H1 (cell line): ENCODE measurements at regions not wholly inside any gene's neighbourhood (a gene's known extent, or its start where the extent isn't known, plus 50 kb on each side); places are given as distances from the start of the nearest gene placed in this dataset.

Experiments
- CTCF ChIA-PET: fragments of 300-600 bp; sonication (Branson Sonifier 250); formaldehyde crosslinking; loops from one replicate; lab custom pipeline; 2021; ENCODE audit not compliant: partially characterized antibody; lab: Charles Lee
- POLR2A ChIA-PET: fragments of 300-600 bp; sonication (Branson Sonifier 250); formaldehyde crosslinking; loops from one replicate; lab custom pipeline; 2021; ENCODE audit warnings: inconsistent platforms; ENCODE audit not compliant: partially characterized antibody; lab: Charles Lee
- DNase-seq, 2 experiments: peaks; one replicate each; pipeline versions ENCODE4 v3.0.0 to v3.0.0-alpha.2; 2010 to 2022; ENCODE audit warnings: low spot score in 2 of 2, low read depth in 1 of 2, mixed read lengths in 1 of 2
- FAIRE-seq: peaks from 2 replicates; lab custom pipeline; 2011; peaks lifted over from hg19 to GRCh38; lab: Jason Lieb, UNC
- H2AFZ ChIP-seq: 2 replicates; pipeline ENCODE4 v1.8.1; 2012; ENCODE audit warnings: low read length, inconsistent platforms
- H2AK5ac ChIP-seq: 2 replicates; pipeline ENCODE4 v1.6.1; 2013; ENCODE audit warnings: low read depth, low read length
- H2BK120ac ChIP-seq: replicated peaks from 2 replicates; pipeline ENCODE3; 2013; ENCODE audit warnings: low read depth, low read length, inconsistent platforms
- H2BK12ac ChIP-seq: 2 replicates; pipeline ENCODE4 v1.6.1; 2013; ENCODE audit warnings: low read depth, low read length
- H2BK15ac ChIP-seq: 2 replicates; pipeline ENCODE4 v1.6.1; 2013; ENCODE audit warnings: low read length
- H2BK20ac ChIP-seq: 2 replicates; pipeline ENCODE4 v1.6.1; 2013; ENCODE audit warnings: low read length
- H2BK5ac ChIP-seq: 2 replicates; pipeline ENCODE4 v1.6.1; 2013; ENCODE audit warnings: low read depth, low read length
- H3K14ac ChIP-seq: 2 replicates; pipeline ENCODE4 v1.6.1; 2013; ENCODE audit warnings: inconsistent platforms; ENCODE audit not compliant: insufficient read length
- H3K18ac ChIP-seq: 2 replicates; pipeline ENCODE4 v1.6.1; 2013; ENCODE audit warnings: low read length; ENCODE audit errors: extremely low read depth
- H3K23ac ChIP-seq: 2 replicates; pipeline ENCODE4 v1.6.1; 2013; ENCODE audit warnings: inconsistent platforms; ENCODE audit not compliant: insufficient read length
- H3K23me2 ChIP-seq: 2 replicates; pipeline ENCODE4 v1.6.1; 2013; ENCODE audit warnings: low read depth, low read length
- H3K27ac ChIP-seq: 2 replicates; pipeline ENCODE4 v1.6.1; 2011; ENCODE audit warnings: low read depth, low read length, inconsistent platforms
- H3K27me3 ChIP-seq, 4 experiments: replicated peaks in 1 of 4; 1 replicate in 1 of 4; 2 replicates in 3 of 4; pipeline versions ENCODE4 v1.6.1 to v1.8.1; 2011 to 2013; ENCODE audit warnings: low read length in 3 of 4, mild to moderate bottlenecking in 3 of 4, inconsistent platforms in 2 of 4, mixed read lengths in 2 of 4, moderate library complexity in 1 of 4; ENCODE audit not compliant: control insufficient read depth in 3 of 4, insufficient read depth in 3 of 4; ENCODE audit errors: extremely low read depth in 1 of 4
- H3K36me3 ChIP-seq, 4 experiments: 2 replicates each; pipeline versions ENCODE4 v1.6.1 to v1.8.1; 2011 to 2013; ENCODE audit warnings: mild to moderate bottlenecking in 4 of 4, low read length in 3 of 4, moderate library complexity in 2 of 4, control low read depth in 1 of 4, inconsistent platforms in 1 of 4; ENCODE audit not compliant: insufficient read depth in 4 of 4, control insufficient read depth in 2 of 4
- H3K4ac ChIP-seq: replicated peaks from 2 replicates; pipeline ENCODE3; 2013; ENCODE audit warnings: low read length, low read depth, mixed read lengths, inconsistent platforms; ENCODE audit not compliant: insufficient read length
- H3K4me1 ChIP-seq, 4 experiments: replicated peaks in 1 of 4; 1 replicate in 1 of 4; 2 replicates in 3 of 4; pipeline versions ENCODE4 v1.6.1 to v1.8.1; 2011 to 2013; ENCODE audit warnings: low read length in 3 of 4, inconsistent platforms in 2 of 4, mixed read lengths in 1 of 4; ENCODE audit not compliant: insufficient read depth in 4 of 4, control insufficient read depth in 3 of 4
- H3K4me2 ChIP-seq, 2 experiments: 2 replicates each; pipeline versions ENCODE4 v1.6.1 to v1.8.1; 2011 to 2013; ENCODE audit warnings: low read depth in 2 of 2, low read length in 2 of 2, control low read depth in 1 of 2, inconsistent platforms in 1 of 2, mild to moderate bottlenecking in 1 of 2; ENCODE audit not compliant: insufficient read depth in 1 of 2
- H3K4me3 ChIP-seq, 4 experiments: fragments of 200-600, 300-600 bp in 1 of 4; sonication (generic), shearing (Covaris generic), sonication (Bioruptor Twin) in 1 of 4; 2 replicates each; pipeline versions ENCODE4 v1.5.1 to v1.8.1; 2011 to 2016; ENCODE audit warnings: low read length in 4 of 4, low read depth in 3 of 4, control low read depth in 2 of 4, inconsistent platforms in 2 of 4, mild to moderate bottlenecking in 2 of 4, mixed read lengths in 1 of 4, moderate library complexity in 1 of 4; ENCODE audit not compliant: insufficient read depth in 2 of 4; ENCODE audit errors: extremely low read depth in 1 of 4
- H3K56ac ChIP-seq: replicated peaks from 2 replicates; pipeline ENCODE3; 2013; ENCODE audit warnings: low read depth, mild to moderate bottlenecking, mixed read lengths, low read length, inconsistent platforms; ENCODE audit not compliant: insufficient read length
- H3K79me1 ChIP-seq: 2 replicates; pipeline ENCODE4 v1.6.1; 2013; ENCODE audit warnings: low read depth, low read length, control low read depth
- H3K79me2 ChIP-seq, 2 experiments: 2 replicates each; pipeline versions ENCODE4 v1.6.1 to v1.8.1; 2012 to 2013; ENCODE audit warnings: low read length in 2 of 2, mild to moderate bottlenecking in 2 of 2, inconsistent platforms in 1 of 2; ENCODE audit not compliant: insufficient read depth in 2 of 2, control insufficient read depth in 1 of 2
- H3K9ac ChIP-seq, 4 experiments: replicated peaks in 1 of 4; 1 replicate in 1 of 4; 2 replicates in 3 of 4; pipeline versions ENCODE4 v1.6.1 to v1.8.1; 2011 to 2013; ENCODE audit warnings: low read depth in 3 of 4, low read length in 3 of 4, control low read depth in 2 of 4, mild to moderate bottlenecking in 2 of 4, moderate library complexity in 2 of 4, inconsistent platforms in 1 of 4; ENCODE audit errors: extremely low read depth in 1 of 4
- H3K9me3 ChIP-seq, 2 experiments: 2 replicates each; pipeline versions ENCODE4 v1.6.1 to v1.8.1; 2012 to 2013; ENCODE audit warnings: mild to moderate bottlenecking in 2 of 2, moderate library complexity in 2 of 2, control low read depth in 1 of 2, inconsistent platforms in 1 of 2, low read depth in 1 of 2, low read length in 1 of 2, mixed read lengths in 1 of 2; ENCODE audit not compliant: insufficient read depth in 2 of 2
- H4K20me1 ChIP-seq, 2 experiments: replicated peaks in 1 of 2; 2 replicates each; pipeline versions ENCODE3 to v1.8.1; 2011 to 2013; ENCODE audit warnings: inconsistent platforms in 2 of 2, low read length in 2 of 2, mild to moderate bottlenecking in 1 of 2; ENCODE audit not compliant: insufficient read depth in 2 of 2, control insufficient read depth in 1 of 2
- H4K5ac ChIP-seq: 2 replicates; pipeline ENCODE4 v1.6.1; 2013; ENCODE audit warnings: low read length, low read depth, mixed read lengths, inconsistent platforms; ENCODE audit not compliant: insufficient read length
- H4K8ac ChIP-seq: 2 replicates; pipeline ENCODE4 v1.8.0; 2013; ENCODE audit warnings: mild to moderate bottlenecking, moderate library complexity, low read length, inconsistent platforms; ENCODE audit not compliant: insufficient read depth; ENCODE audit errors: extremely low read depth
- H4K91ac ChIP-seq: replicated peaks from 2 replicates; pipeline ENCODE3; 2013; ENCODE audit warnings: low read length, mixed read lengths, inconsistent platforms; ENCODE audit not compliant: insufficient read length
- CBX8 ChIP-seq: fragments of 300-800, 300-1000 bp; sonication (generic); IDR thresholded peaks from 2 replicates; pipeline ENCODE4 v1.7.1; 2016; ENCODE audit warnings: low read depth, low read length, borderline replicate concordance
- JUN ChIP-seq: IDR thresholded peaks from 2 replicates; pipeline ENCODE4 v1.6.1; 2011; ENCODE audit warnings: low read depth, mild to moderate bottlenecking, improper control_type of control experiment, low read length
- NRF1 ChIP-seq: IDR thresholded peaks from 2 replicates; pipeline ENCODE4 v1.6.1; 2011; ENCODE audit warnings: mild to moderate bottlenecking, low read depth, low read length, improper control_type of control experiment
- POU5F1 ChIP-seq: IDR thresholded peaks from 2 replicates; pipeline ENCODE4 v1.6.1; 2011; ENCODE audit warnings: low read depth, mild to moderate bottlenecking, low read length, moderate library complexity
- RAD21 ChIP-seq, 2 experiments: IDR thresholded peaks in 1 of 2; conservative IDR thresholded peaks in 1 of 2; 2 replicates each; pipeline ENCODE4 v1.6.1; 2011; ENCODE audit warnings: low read depth in 2 of 2, low read length in 2 of 2, improper control_type of control experiment in 1 of 2, inconsistent platforms in 1 of 2, mild to moderate bottlenecking in 1 of 2, moderate library complexity in 1 of 2
- RNF2 ChIP-seq: fragments of 200-900, 300-1000 bp; sonication (generic); IDR thresholded peaks from 2 replicates; pipeline ENCODE4 v1.7.1; 2016; ENCODE audit warnings: borderline replicate concordance, low read depth, mild to moderate bottlenecking, antibody characterized with exemption, low read length; ENCODE audit not compliant: poor library complexity, severe bottlenecking; ENCODE audit errors: missing control alignments
- WGBS, 2 experiments: shearing (Covaris generic) in 1 of 2; methylation state at CpG; one replicate each; pipeline versions ENCODE4 v1.1.6 to v1.1.7; 2013 to 2015; ENCODE audit warnings: low lambda C conversion rate in 2 of 2, mixed read lengths in 2 of 2, inconsistent platforms in 1 of 2, low coverage in 1 of 2, missing lambda C conversion rate in 1 of 2; ENCODE audit not compliant: insufficient replicate concordance in 2 of 2, insufficient coverage in 1 of 2, insufficient read length in 1 of 2; ENCODE audit errors: extremely low coverage in 1 of 2, missing lambda C conversion rate in 1 of 2; 5-methylcytosine and 5-hydroxymethylcytosine counted together

- no peak overlapping the region for H4K91ac ChIP-seq
- FAIRE-seq (no peak), DNase-seq (no peak)
- H3K18ac ChIP-seq = no peak overlapping the region
- no peak overlapping the region for H3K4ac ChIP-seq
- no peak overlapping the region for H2BK5ac ChIP-seq
- H2AFZ ChIP-seq = peak overlapping the region; percentile 96
- CTCF ChIA-PET = no interaction called here
- no peak overlapping the region for H2BK15ac ChIP-seq
- no peaks in the 10 kb centered on the region for H3K9me3 ChIP-seq
- H3K23me2 ChIP-seq = no peaks in the 10 kb centered on the region
- no peak overlapping the region for H4K5ac ChIP-seq
- no peak overlapping the region for H3K27ac ChIP-seq
- H4K8ac ChIP-seq = no peak overlapping the region
- no peak overlapping the region for H3K4me3 ChIP-seq
- H2BK20ac ChIP-seq = no peak overlapping the region
- TF ChIP-seq NRF1 (no peak), POU5F1 (no peak), RNF2 (no peak), CBX8 (no peak), RAD21 (IDR thresholded peaks at IDR 0.05 in 1 of 2, conservative IDR thresholded peaks at IDR 0.05 in 1 of 2; ENCODE audit: low read depth in 2 of 2, low read length in 2 of 2) (no peak), JUN (no peak)
- H3K23ac ChIP-seq = no peak overlapping the region
- H3K9ac ChIP-seq = no peak overlapping the region
- no peak overlapping the region for H3K14ac ChIP-seq
- H3K27me3 ChIP-seq = no peaks in the 10 kb centered on the region
- no peaks in the 10 kb centered on the region for H3K36me3 ChIP-seq
- H2BK12ac ChIP-seq = no peak overlapping the region
- H2AK5ac ChIP-seq = no peak overlapping the region
- no peak overlapping the region for H2BK120ac ChIP-seq
- no peak overlapping the region for H3K56ac ChIP-seq
- H3K79me2 ChIP-seq = no peaks in the 10 kb centered on the region
- no peak overlapping the region for H3K4me2 ChIP-seq
- POLR2A ChIA-PET = no interaction called here
- no peaks in the 10 kb centered on the region for H3K79me1 ChIP-seq
- no peaks in the 10 kb centered on the region for H4K20me1 ChIP-seq
- 88% methylated on average over 9 of the region's 9 CpGs; no CpG with 5 or more reads in 1 of the 2 experiments for WGBS, 2 experiments
- no peaks in the 10 kb centered on the region for H3K4me1 ChIP-seq
These were observed 628.8 kb downstream of the SPRY1 start for GRCh38 chr4:124025428-124025827.
